GM12878 (cell line): ENCODE measurements at regions not wholly inside any gene's neighbourhood (a gene's known extent, or its start where the extent isn't known, plus 50 kb on each side); places are given as distances from the start of the nearest gene placed in this dataset.

ENCODE experiments used
- ATAC-seq: fragments of 200-7000 bp; cut with Tn5 transposase; 3 replicates; pipeline ENCODE4 v1.9.1; 2020; ENCODE audit warnings: mild to moderate bottlenecking, moderate library complexity
- BruUV-seq: library from RNA; stranded (reverse); fragments of 400-500 nt; replicated peaks from 2 replicates; lab custom pipeline; 2021; lab: Mats Ljungman, UMichigan
- CTCF ChIA-PET: fragments of 300-600 bp; sonication (Branson Sonifier 250); formaldehyde crosslinking; extraction: SDS; loops from one replicate; lab custom pipeline; 2021; ENCODE audit warnings: inconsistent platforms; lab: Yijun Ruan, JAX
- POLR2A ChIA-PET: fragments of 350-600 bp; formaldehyde crosslinking; extraction: SDS; loops from one replicate; lab custom pipeline; 2021; ENCODE audit warnings: inconsistent platforms; lab: Charles Lee
- RAD21 ChIA-PET: fragments of 300-600 bp; sonication (Branson Sonifier 250); formaldehyde crosslinking; loops from one replicate; lab custom pipeline; 2023; ENCODE audit warnings: antibody characterized with exemption; ENCODE audit not compliant: unreplicated experiment; lab: Charles Lee
- SMC1A ChIA-PET: fragments of 300-600 bp; sonication (Branson Sonifier 250); formaldehyde crosslinking; loops from one replicate; lab custom pipeline; 2023; ENCODE audit not compliant: unreplicated experiment, uncharacterized antibody; lab: Charles Lee
- DNase-seq: peaks from one replicate; pipeline ENCODE4 v3.0.0-alpha.2; 2011; ENCODE audit warnings: low read depth, low spot score
- FAIRE-seq: peaks from 3 replicates; lab custom pipeline; 2011; peaks lifted over from hg19 to GRCh38; lab: Jason Lieb, UNC
- H2AFZ ChIP-seq: 2 replicates; pipeline ENCODE4 v1.6.0; 2011; ENCODE audit warnings: low read depth, low read length, control low read depth; ENCODE audit not compliant: control insufficient read depth
- H3K27ac ChIP-seq: 2 replicates; pipeline ENCODE4 v1.5.1; 2011; ENCODE audit warnings: control low read depth; ENCODE audit not compliant: control insufficient read depth, insufficient read depth
- H3K27me3 ChIP-seq, 2 experiments: replicated peaks in 1 of 2; 2 replicates each; pipeline versions ENCODE4 v1.6.0 to v1.6.1; 2011; ENCODE audit warnings: low read length in 1 of 2; ENCODE audit not compliant: control insufficient read depth in 2 of 2, insufficient read depth in 2 of 2
- H3K36me3 ChIP-seq, 2 experiments: 2 replicates each; pipeline ENCODE4 v1.5.1; 2011; ENCODE audit warnings: low read length in 1 of 2; ENCODE audit not compliant: control insufficient read depth in 2 of 2, insufficient read depth in 2 of 2
- H3K4me1 ChIP-seq: 2 replicates; pipeline ENCODE4 v1.6.1; 2011; ENCODE audit warnings: mild to moderate bottlenecking, low read length, moderate library complexity, mixed read lengths; ENCODE audit not compliant: control insufficient read depth, insufficient read depth
- H3K4me2 ChIP-seq: 2 replicates; pipeline ENCODE4 v1.6.0; 2011; ENCODE audit warnings: control low read depth; ENCODE audit not compliant: control insufficient read depth, insufficient read depth
- H3K4me3 ChIP-seq: fragments of 200-600 bp; sonication (generic); 2 replicates; pipeline ENCODE4 v1.5.1; 2016
- H3K79me2 ChIP-seq: 2 replicates; pipeline ENCODE4 v1.6.0; 2011; ENCODE audit warnings: low read length; ENCODE audit not compliant: control insufficient read depth, insufficient read depth
- H3K9ac ChIP-seq: 2 replicates; pipeline ENCODE4 v1.8.0; 2011; ENCODE audit warnings: low read length, control low read depth, mixed read lengths; ENCODE audit not compliant: control insufficient read depth, insufficient read depth
- H3K9me3 ChIP-seq: replicated peaks from 3 replicates; pipeline ENCODE4 v1.5.1; 2011; ENCODE audit warnings: mild to moderate bottlenecking, low read length; ENCODE audit not compliant: control insufficient read depth, insufficient read depth
- H4K20me1 ChIP-seq: 2 replicates; pipeline ENCODE4 v1.6.0; 2011; ENCODE audit not compliant: control insufficient read depth, insufficient read depth
- ATF7 ChIP-seq: fragments of 450-650 bp; IDR thresholded peaks from 2 replicates; pipeline ENCODE4 v1.6.1; 2016; ENCODE audit warnings: low read depth, mild to moderate bottlenecking
- BCLAF1 ChIP-seq: fragments of 450-650 bp; IDR thresholded peaks from 2 replicates; pipeline ENCODE4 v1.6.1; 2017; ENCODE audit warnings: antibody characterized with exemption, mild to moderate bottlenecking, moderate library complexity
- CEBPB ChIP-seq, 2 experiments: fragments of 150-350 bp in 1 of 2; IDR thresholded peaks; 2 replicates each; pipeline ENCODE4 v1.6.1; 2012 to 2014; ENCODE audit warnings: low read depth in 2 of 2, low read length in 2 of 2, borderline replicate concordance in 1 of 2, inconsistent platforms in 1 of 2
- CEBPZ ChIP-seq: fragments of 150-350 bp; IDR thresholded peaks from 2 replicates; pipeline ENCODE4 v1.6.1; 2016; ENCODE audit warnings: low read depth, low read length
- CREM ChIP-seq: IDR thresholded peaks from 2 replicates; pipeline ENCODE4 v1.6.1; 2014; ENCODE audit warnings: antibody characterized with exemption, low read depth
- ETV6 ChIP-seq, 2 experiments: fragments of 450-650 bp in 1 of 2; IDR thresholded peaks in 1 of 2; conservative IDR thresholded peaks in 1 of 2; 2 replicates each; pipeline ENCODE4 v1.6.1; 2014; ENCODE audit warnings: antibody characterized with exemption in 1 of 2, borderline replicate concordance in 1 of 2, low read depth in 1 of 2, mild to moderate bottlenecking in 1 of 2, moderate library complexity in 1 of 2
- KDM1A ChIP-seq: fragments of 200-600 bp; sonication (generic); IDR thresholded peaks from 2 replicates; pipeline ENCODE4 v1.6.1; 2016; ENCODE audit warnings: borderline replicate concordance
- MEF2B ChIP-seq: fragments of 450-650 bp; IDR thresholded peaks from 2 replicates; pipeline ENCODE4 v1.6.1; 2018; ENCODE audit warnings: mild to moderate bottlenecking, moderate library complexity; ENCODE audit not compliant: partially characterized antibody, poor library complexity, severe bottlenecking
- MTA2 ChIP-seq: fragments of 450-650 bp; IDR thresholded peaks from 2 replicates; pipeline ENCODE4 v1.6.1; 2016; ENCODE audit warnings: low read depth, mild to moderate bottlenecking, moderate library complexity
- MXI1 ChIP-seq: fragments of 150-350 bp; IDR thresholded peaks from 2 replicates; pipeline ENCODE4 v1.6.1; 2011; ENCODE audit warnings: low read depth, mild to moderate bottlenecking, inconsistent platforms, low read length, improper control_type of control experiment
- NFIC ChIP-seq: IDR thresholded peaks from 2 replicates; pipeline ENCODE4 v1.6.1; 2012; ENCODE audit warnings: low read depth, mild to moderate bottlenecking, inconsistent platforms, low read length, moderate library complexity
- NFYB ChIP-seq: IDR thresholded peaks from 2 replicates; pipeline ENCODE4 v1.6.1; 2011; ENCODE audit warnings: low read depth, mild to moderate bottlenecking, low read length, improper control_type of control experiment, moderate library complexity; ENCODE audit not compliant: insufficient read depth
- RBBP5 ChIP-seq: fragments of 200-600 bp; sonication (generic); conservative IDR thresholded peaks from 2 replicates; pipeline ENCODE4 v1.6.1; 2016
- ZBED1 ChIP-seq: IDR thresholded peaks from 2 replicates; pipeline ENCODE4 v1.6.1; 2016; ENCODE audit warnings: borderline replicate concordance
- WGBS: methylation state at CpG from one replicate; pipeline ENCODE4 v1.1.6; 2016; ENCODE audit warnings: low lambda C conversion rate; ENCODE audit not compliant: insufficient replicate concordance, insufficient coverage; ENCODE audit errors: missing lambda C conversion rate; 5-methylcytosine and 5-hydroxymethylcytosine counted together
- in situ Hi-C: fragments of 300-500 bp; cut with MboI; formaldehyde crosslinking; loops from 9 replicates; pipeline ENCODE4 v1.14.3; 2018; ENCODE audit warnings: mixed read lengths
- intact Hi-C: fragments of 100-400 bp; cut with micrococcal nuclease; formaldehyde crosslinking; loops from one replicate; pipeline ENCODE4 v1.14.2; 2022; ENCODE audit not compliant: unreplicated experiment

- no peak for TF ChIP-seq CEBPZ
These were observed 151.9 kb upstream of the SLC7A11 start (continued) for GRCh38 chr4:138393886-138394610.

GRCh38 chr4:138392751-138393308 is 150.7 kb upstream of the SLC7A11 start:
- Histone ChIP-seq H3K4me3 (no peak overlapping the region), H3K79me2 (no peaks in the 10 kb centered on the region), H4K20me1 (no peaks in the 10 kb centered on the region), H3K27me3 (no peaks in the 10 kb centered on the region), H3K9me3 (no peaks in the 10 kb centered on the region), H3K27ac (peak overlapping the region; percentile 62), H3K9ac (no peak overlapping the region; the same call in 1 of the 2 replicates), H3K4me2 (no peak overlapping the region; the same call in 1 of the 2 replicates), H2AFZ (peak overlapping the region; percentile 54), H3K36me3 (no peaks in the 10 kb centered on the region), H3K4me1 (peaks cover 10% of the 10 kb centered on the region)
- DNase-seq (peak; percentile 54), ATAC-seq (peak; percentile 85), FAIRE-seq (peak; percentile 86)
- intact Hi-C loops (loop anchor here (2.0 to 5.0 kb wide), 3 partner anchors 44 to 201 kb away; partner anchors contain the start of gene SLC7A11), in situ Hi-C loops (no loop called here)
- ChIA-PET POLR2A (interaction anchor here (0.9 to 2.1 kb wide), 3 partner anchors 13 to 203 kb away, joined by 3 to 9 read pairs (median 3); no protein-coding TSS in a partner anchor), SMC1A (interaction anchor here (0.6 to 2.0 kb wide), 18 partner anchors 11 to 357 kb away, joined by 3 to 17 read pairs (median 4); partner anchors contain the start of gene SLC7A11), CTCF (interaction anchor here (1.2 to 1.6 kb wide), 2 partner anchors 13 to 151 kb away, joined by 3 to 10 read pairs; partner anchors contain the start of gene SLC7A11), RAD21 (interaction anchor here (0.7 to 2.1 kb wide), 10 partner anchors 12 to 203 kb away, joined by 3 to 10 read pairs (median 4); partner anchors contain the start of gene SLC7A11)
- WGBS, result 0% methylated on average over 4 of the region's 4 CpGs
- BruUV-seq, result no TSS peak
- TF ChIP-seq ZBED1 (no peak), NFYB (no peak), CREM (peak; percentile 26; the same call in 1 of the 2 replicates), KDM1A (no peak), BCLAF1 (no peak), NFIC (peak; percentile 67), MTA2 (peak; percentile 78), RBBP5 (no peak), CEBPB (IDR thresholded peaks at IDR 0.05; ENCODE audit: borderline replicate concordance in 1 of 2, low read depth in 2 of 2, low read length in 2 of 2) (no peak), MEF2B (peak; percentile 74), MXI1 (no peak), ATF7 (peak; percentile 86), ETV6 (conservative IDR thresholded peaks at IDR 0.05 in 1 of 2, IDR thresholded peaks at IDR 0.05 in 1 of 2; ENCODE audit: borderline replicate concordance in 1 of 2, low read depth in 1 of 2) (peak in 1 of 2 experiments; percentile 60; a peak in 2 of 4 replicates)
